Mononuclear cell (primary cell): ENCODE measurements at regions not wholly inside any gene's neighbourhood (a gene's known extent, or its start where the extent isn't known, plus 50 kb on each side); places are given as distances from the start of the nearest gene placed in this dataset.
"Not testable (repeated sequence)": the region's sequence is repeated elsewhere in the genome, so short reads cannot be mapped to it uniquely, and the experiment has no call there.

Experiments
- H3K27me3 ChIP-seq: 2 replicates; pipeline ENCODE4 v1.6.0; 2011; ENCODE audit warnings: low read length, control low read depth; ENCODE audit not compliant: insufficient read depth
- H3K4me1 ChIP-seq: 2 replicates; pipeline ENCODE4 v1.5.1; 2011; ENCODE audit warnings: mild to moderate bottlenecking, low read length, control low read depth; ENCODE audit not compliant: insufficient read depth
- H3K4me3 ChIP-seq: 2 replicates; pipeline ENCODE4 v1.5.1; 2011; ENCODE audit warnings: mild to moderate bottlenecking, low read length, moderate library complexity
- H3K9me3 ChIP-seq: 2 replicates; pipeline ENCODE4 v1.5.1; 2011; ENCODE audit warnings: low read depth, mild to moderate bottlenecking, control low read depth, low read length

- H3K4me3 ChIP-seq, H3K9me3 ChIP-seq, H3K27me3 ChIP-seq, H3K4me1 ChIP-seq: not testable (repeated sequence)
These were observed 51.0 kb downstream of the NPIPB11 start for GRCh38 chr16:29355339-29356059.

DNA sequence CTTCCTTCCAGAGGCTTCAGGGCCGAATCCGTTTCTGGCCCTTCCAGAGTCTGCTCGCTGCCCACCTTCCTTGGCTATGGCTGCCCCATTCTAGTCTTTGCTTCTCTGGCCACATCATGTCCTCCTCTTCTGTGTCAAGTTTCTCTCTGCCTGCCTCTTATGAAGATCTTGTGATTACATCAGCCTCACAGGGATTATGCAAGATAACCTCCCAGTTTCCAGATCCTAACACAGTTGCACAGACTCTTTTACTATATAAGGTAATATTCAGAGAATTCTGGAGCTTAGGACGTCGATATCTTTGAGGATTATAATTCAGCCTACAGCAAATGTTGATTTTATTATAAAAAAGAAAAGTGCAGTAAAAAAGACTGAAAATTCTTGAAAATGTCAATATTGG lies 52.1 kb downstream of the NPIPB11 start:
- not testable (repeated sequence) for H3K4me1 ChIP-seq, H3K9me3 ChIP-seq, H3K4me3 ChIP-seq, H3K27me3 ChIP-seq

DNA sequence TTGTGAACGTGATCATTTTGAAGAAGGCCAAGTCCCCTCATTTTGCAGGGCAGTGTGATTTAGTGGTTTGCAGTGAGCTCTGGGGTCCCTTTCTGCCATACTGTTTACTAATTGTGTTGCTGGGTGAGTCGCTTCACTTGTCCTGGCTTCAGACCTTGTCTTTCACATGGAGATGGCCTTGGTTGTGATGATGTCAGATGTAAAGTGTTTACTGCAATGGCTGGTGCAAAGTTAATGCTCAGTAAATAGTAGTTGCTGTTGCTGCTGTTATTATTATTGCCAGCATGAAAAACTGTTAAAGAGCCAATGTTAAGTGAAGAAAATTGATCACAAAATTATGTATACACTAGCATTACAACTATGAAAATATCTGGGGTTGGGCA lies 53.9 kb downstream of the NPIPB11 start:
- H3K9me3 ChIP-seq, H3K27me3 ChIP-seq, H3K4me1 ChIP-seq, H3K4me3 ChIP-seq: not testable (repeated sequence)

- H3K27me3 ChIP-seq, H3K4me3 ChIP-seq, H3K9me3 ChIP-seq: not testable (repeated sequence)
- peaks cover 11% of the 10 kb centered on the region for H3K4me1 ChIP-seq
These were observed 54.4 kb downstream of the NPIPB11 start for GRCh38 chr16:29351970-29352616.

DNA sequence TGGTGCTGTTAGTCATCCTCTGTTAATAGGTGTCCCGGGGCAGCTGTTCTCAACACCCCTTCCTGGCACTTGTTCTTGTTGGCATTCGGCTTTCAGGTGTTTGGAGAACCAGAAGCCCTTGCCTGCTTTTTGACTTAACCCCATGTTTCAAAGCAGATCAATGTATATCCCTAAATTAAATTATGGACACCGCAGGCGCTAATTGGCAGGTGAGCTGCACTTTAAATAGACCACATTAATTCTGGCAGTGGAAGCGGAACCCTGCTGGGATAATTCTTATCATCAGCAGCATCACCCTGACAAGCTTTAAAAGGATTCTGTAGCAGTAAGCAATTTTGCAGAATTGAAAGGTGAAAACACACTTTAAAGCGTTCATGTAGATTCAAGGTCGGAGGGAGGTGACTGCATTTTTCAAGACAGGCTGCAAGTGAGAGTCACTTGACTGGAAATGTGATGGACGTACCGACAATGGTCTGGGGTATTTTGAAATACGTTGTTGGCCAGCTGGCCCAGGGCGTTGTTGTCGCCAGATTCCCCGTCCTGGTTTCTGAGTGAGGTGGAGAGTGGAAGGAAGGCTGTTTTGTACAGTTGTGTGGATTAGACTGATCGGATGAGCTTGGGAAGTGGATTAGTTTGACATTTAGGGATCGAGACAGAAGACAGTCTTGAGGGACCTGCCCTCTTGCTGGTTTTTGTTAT lies 55.1 kb downstream of the NPIPB11 start:
- H3K4me3 ChIP-seq, H3K9me3 ChIP-seq, H3K27me3 ChIP-seq: not testable (repeated sequence)
- peaks cover 12% of the 10 kb centered on the region for H3K4me1 ChIP-seq

DNA sequence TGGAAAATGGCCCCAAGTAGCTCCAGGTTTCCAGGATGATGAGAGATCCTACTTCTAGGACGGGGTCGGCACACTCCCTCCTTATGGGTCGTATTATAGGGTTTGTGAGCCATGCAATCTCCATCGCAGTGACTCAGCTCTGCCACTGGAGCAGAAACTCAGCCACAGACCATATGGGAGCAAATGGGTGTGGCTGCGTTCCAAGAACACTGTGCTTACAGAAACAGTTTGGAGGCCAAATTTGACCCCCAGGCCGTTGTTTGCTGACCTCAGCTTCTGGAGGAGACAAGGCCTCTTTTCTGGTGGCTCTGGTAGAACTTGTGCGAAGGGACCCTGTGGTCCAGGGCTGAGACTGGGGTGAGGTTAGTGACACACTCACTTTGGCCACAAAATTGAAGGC lies 56.5 kb downstream of the NPIPB11 start:
- H3K4me1 ChIP-seq = peaks cover 12% of the 10 kb centered on the region
- not testable (repeated sequence) for H3K4me3 ChIP-seq, H3K9me3 ChIP-seq, H3K27me3 ChIP-seq

GRCh38 chr16:29348748-29349147 lies 57.8 kb downstream of the NPIPB11 start:
- not testable (repeated sequence) for H3K9me3 ChIP-seq, H3K4me3 ChIP-seq, H3K27me3 ChIP-seq
- peaks cover 12% of the 10 kb centered on the region for H3K4me1 ChIP-seq

DNA sequence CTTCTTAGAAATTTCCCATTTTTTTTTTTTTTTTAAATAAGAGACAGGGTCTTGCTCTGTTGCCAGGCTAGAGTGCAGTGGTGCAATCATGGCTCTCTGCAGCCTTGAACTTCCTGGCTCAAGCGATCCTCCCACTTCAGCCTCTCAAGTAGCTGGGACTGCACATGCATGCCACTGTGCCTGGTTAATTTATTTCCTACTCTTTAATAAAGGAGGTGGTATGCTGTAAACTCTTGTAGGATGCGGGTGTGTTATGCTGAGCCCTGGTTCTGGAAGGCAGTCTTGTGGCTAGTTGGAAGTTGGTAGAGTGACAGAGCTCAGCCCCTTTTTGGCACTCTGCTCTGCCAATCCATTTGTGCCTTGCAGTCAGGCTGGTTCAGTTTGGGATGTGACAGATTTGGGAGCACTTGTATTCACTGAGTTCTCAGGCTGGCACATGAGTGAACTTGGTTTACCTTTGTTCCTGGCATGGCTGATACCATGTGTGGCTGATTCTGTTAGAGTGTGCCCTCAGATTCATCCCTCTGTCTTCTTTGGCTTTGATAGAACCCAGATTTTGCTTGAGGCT lies 58.3 kb downstream of the NPIPB11 start:
- H3K4me3 ChIP-seq, H3K9me3 ChIP-seq, H3K27me3 ChIP-seq: not testable (repeated sequence)
- H3K4me1 ChIP-seq = peaks cover 12% of the 10 kb centered on the region

DNA sequence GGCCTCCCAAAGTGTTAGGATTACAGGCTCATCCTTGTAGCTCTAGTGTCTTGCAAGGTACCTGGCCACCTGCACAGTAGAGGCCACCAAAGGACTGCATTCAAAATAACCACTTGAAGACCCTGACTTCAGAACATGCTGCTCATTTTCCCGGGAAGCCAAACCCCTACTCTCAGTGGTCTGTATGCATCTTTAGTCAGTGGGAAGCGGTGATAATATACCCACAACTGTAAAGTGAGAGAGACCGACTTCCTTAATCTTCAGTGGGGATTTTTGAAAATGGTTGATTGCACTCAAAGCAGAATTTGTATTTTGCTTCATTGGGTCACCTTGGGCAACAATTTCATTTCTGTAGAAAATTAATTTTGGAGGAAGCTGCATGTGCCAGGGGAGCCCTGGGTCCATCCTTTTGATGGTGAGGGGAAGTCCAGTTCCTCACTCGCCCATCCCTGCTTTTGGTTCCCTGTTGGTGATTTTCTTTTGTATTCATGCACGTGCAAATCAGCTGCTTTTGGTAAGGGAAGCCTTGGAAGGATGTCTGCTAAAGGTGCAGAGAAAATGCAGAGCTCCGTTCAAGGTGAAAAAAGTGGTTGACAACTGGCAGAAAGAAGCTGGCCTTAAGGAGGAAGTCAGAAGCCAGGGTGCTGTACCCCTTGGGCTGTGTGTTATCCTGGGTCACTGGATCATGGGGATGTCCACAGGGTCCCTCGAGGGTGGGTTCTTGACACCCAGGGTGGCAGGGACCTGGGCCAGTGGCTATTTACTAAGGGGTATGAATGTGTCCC lies 59.5 kb downstream of the NPIPB11 start:
- not testable (repeated sequence) for H3K4me3 ChIP-seq, H3K9me3 ChIP-seq, H3K27me3 ChIP-seq
- H3K4me1 ChIP-seq = peaks cover 12% of the 10 kb centered on the region

GRCh38 chr16:29346203-29346602 lies 60.3 kb downstream of the NPIPB11 start:
- not testable (repeated sequence) for H3K27me3 ChIP-seq, H3K9me3 ChIP-seq, H3K4me3 ChIP-seq
- H3K4me1 ChIP-seq = peaks cover 12% of the 10 kb centered on the region

DNA sequence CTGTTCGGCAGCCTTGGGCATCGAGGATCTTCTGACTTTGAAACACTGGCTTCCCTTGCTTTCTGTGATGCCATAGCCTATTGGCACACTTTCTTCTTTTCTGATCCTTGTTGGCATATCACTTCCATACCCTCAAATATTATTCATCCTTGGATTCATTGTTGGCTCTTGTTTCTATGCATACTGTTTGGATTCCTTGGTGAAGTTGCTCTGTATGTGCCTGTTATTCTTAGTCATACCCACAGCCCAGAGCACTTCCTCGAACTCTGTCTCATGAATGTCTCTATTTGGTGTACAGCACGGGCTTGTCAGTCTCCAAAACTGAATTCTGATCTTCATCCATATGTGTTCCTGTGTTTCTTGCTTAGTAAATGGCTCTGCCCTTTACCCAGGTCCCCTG lies 63.6 kb downstream of the NPIPB11 start:
- H3K4me1 ChIP-seq = peaks cover 12% of the 10 kb centered on the region

GRCh38 chr16:29340779-29341438 lies 65.6 kb downstream of the NPIPB11 start:
- H3K9me3 ChIP-seq, H3K4me3 ChIP-seq, H3K27me3 ChIP-seq, H3K4me1 ChIP-seq: not testable (repeated sequence)

More for the DNA sequence above, 63.6 kb downstream of the NPIPB11 start:
- H3K9me3 ChIP-seq, H3K27me3 ChIP-seq, H3K4me3 ChIP-seq: not testable (repeated sequence)

DNA sequence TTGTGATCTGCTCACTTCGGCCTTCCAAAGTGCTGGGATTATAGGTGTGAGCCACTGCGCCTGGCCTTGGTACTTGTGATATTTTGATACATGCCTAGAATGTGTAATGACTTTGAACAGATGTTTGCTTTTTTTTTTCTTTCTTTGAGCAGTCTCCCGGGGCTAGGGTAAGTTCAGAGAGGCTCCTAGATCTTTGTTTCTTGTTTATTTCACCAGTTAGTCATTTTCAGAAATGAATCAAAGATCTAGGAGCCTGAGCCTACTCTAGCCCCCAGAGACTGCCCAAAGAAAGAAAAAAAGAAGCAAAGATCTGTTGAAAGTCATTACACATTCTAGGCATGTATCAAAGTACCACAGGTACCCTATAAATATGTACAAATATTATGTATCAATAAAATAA lies 66.3 kb downstream of the NPIPB11 start:
- not testable (repeated sequence) for H3K27me3 ChIP-seq, H3K4me3 ChIP-seq, H3K4me1 ChIP-seq, H3K9me3 ChIP-seq

DNA sequence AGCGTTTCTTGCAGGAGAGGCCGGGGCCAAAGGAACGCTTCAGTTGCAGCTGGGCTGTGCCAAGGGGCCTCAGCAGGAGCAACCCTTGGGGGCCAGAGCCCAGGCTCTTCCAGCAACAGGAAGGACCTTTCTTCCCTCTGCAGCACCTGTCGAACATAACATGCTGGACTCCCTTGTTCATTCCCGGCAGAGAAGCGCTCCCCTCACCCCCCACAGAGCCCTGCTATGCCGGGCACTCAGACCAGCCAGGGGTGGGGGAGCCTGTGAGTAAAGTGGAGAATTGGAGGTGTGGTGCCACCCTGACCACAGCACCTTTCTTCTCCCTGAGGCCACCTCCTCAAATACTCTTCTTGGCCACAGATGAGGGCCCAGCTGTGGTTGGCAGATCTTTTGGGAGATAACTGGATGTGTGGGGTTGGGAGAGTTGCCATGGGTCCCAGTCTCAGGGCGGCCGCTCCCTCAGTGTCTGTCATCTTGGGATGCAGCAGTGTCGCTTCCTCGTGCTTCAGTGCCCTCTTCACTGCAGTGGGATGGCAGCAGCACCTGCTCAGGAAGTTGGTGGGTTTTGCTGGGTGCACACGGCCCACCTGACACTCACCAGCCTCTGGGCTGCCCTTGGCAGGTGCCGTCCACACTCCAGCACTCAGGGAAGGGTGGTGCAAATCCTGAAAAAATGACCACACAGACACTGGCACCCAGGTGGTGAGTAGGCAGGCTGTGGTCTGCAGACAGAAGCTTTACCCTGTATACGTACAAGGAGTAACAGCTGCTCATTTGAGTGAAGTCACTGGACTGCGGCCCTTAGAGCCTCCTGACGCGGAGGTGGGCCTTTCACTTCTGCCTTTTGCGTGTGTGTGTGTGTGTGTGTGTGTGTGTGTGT lies 67.5 kb downstream of the NPIPB11 start:
- not testable (repeated sequence) for H3K27me3 ChIP-seq, H3K4me3 ChIP-seq, H3K4me1 ChIP-seq, H3K9me3 ChIP-seq
